AG04450 (cell line): ENCODE measurements at regions not wholly inside any gene's neighbourhood (a gene's known extent, or its start where the extent isn't known, plus 50 kb on each side); places are given as distances from the start of the nearest gene placed in this dataset.
"Not testable (repeated sequence)": the region's sequence is repeated elsewhere in the genome, so short reads cannot be mapped to it uniquely, and the experiment has no call there.

Experiments
- CTCF ChIA-PET: fragments of 300-600, 350-600 bp; formaldehyde crosslinking; extraction: SDS; loops from one replicate; lab custom pipeline; 2022; ENCODE audit warnings: antibody characterized with exemption, inconsistent platforms; lab: Charles Lee
- POLR2A ChIA-PET: fragments of 350-600 bp; formaldehyde crosslinking; extraction: SDS; loops from one replicate; lab custom pipeline; 2021; ENCODE audit warnings: antibody characterized with exemption, inconsistent platforms; lab: Yijun Ruan, JAX
- DNase-seq: peaks from one replicate; pipeline ENCODE4 v3.0.0-alpha.2; 2011; ENCODE audit warnings: low read depth, low spot score
- H3K27ac ChIP-seq: one replicate; pipeline ENCODE4 v1.5.1; 2012; ENCODE audit warnings: low read depth, low read length, control low read depth
- H3K27me3 ChIP-seq: one replicate; pipeline ENCODE4 v1.6.0; 2012; ENCODE audit warnings: low read length; ENCODE audit not compliant: control insufficient read depth, insufficient read depth
- H3K4me3 ChIP-seq: 2 replicates; pipeline ENCODE4 v1.5.1; 2011; ENCODE audit warnings: mild to moderate bottlenecking, low read depth, low read length, control low read depth
- H3K9me3 ChIP-seq: 2 replicates; pipeline ENCODE4 v1.5.1; 2012; ENCODE audit warnings: low read length; ENCODE audit not compliant: control insufficient read depth, insufficient read depth
- CTCF ChIP-seq: IDR thresholded peaks from 2 replicates; pipeline ENCODE4 v1.5.1; 2011; ENCODE audit warnings: low read depth, low read length, control low read depth, inconsistent platforms

DNA sequence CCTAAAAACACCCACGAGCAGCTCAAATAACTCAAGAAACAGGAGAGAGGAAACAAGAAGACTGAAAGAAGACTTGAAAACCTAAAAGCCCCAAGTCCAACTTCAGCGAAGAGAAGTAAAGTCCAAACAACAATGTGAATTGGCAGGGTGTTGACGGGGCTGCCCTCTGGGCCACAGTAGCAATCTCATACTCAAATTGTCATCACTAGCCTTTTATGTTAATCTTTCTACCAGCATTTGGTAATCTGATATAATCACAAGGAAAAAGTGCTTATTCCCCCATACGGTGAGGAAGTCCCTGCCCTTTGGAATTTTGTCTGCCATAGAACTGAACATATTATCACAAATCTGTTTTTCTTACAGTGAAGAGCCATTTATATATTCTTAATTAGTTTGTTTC lies 51.5 kb upstream of the IFNE start:
- TF ChIP-seq CTCF, result no peak
- Histone ChIP-seq H3K27ac (no peak overlapping the region), H3K4me3 (no peak overlapping the region), H3K27me3 (no peaks in the 10 kb centered on the region), H3K9me3 (no peaks in the 10 kb centered on the region)
- POLR2A ChIA-PET, result no interaction called here
- no peak for DNase-seq
- CTCF ChIA-PET, result interaction anchor here (2.0 kb wide), 1 partner anchor 255 kb away, joined by 5 read pairs; no protein-coding TSS in a partner anchor

DNA sequence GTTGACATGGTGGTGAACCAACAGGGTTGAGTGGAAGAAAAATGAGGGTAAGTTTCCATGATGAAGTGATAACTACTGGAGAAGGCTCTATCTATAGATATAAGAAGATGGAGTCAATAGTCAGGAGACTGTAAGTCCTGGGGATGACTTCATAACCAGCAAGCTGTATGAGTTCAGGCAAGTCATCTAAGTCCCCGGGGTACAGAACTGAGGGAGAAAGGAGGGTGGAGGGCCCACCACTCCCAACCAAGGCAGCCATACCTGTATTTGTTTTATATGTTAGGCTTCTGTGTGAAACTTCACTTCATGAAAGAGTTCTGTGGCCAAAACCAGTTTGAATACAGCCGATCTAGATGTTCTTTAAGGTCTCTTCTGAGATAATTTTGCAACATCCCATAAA lies 53.3 kb upstream of the IFNE start:
- CTCF ChIA-PET, result no interaction called here
- Histone ChIP-seq H3K27me3 (no peaks in the 10 kb centered on the region), H3K4me3 (no peak overlapping the region), H3K9me3 (no peaks in the 10 kb centered on the region), H3K27ac (no peak overlapping the region)
- POLR2A ChIA-PET, result no interaction called here
- DNase-seq, result no peak
- no peak for TF ChIP-seq CTCF

DNA sequence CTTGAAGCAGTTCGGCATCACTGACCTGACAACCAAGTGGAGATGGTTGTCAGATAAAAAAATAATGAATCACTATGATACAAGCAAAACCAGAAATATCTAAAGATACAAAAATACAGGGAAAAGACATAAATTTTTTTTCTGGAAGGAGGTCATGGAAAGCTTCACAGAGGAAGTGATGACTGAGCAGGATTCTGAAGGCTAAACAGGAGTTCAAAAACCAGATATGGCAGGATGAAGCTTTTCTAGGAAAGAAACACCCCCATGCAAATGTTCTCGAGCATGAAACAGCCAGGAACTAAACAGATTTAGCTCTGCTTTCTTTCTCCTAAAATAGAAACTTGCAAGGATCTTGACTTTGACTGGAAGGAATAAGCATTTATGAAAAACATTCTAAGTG lies 60.7 kb upstream of the IFNE start:
- Histone ChIP-seq H3K4me3 (no peak overlapping the region), H3K9me3 (no peaks in the 10 kb centered on the region), H3K27me3 (no peaks in the 10 kb centered on the region), H3K27ac (no peak overlapping the region)
- ChIA-PET POLR2A (no interaction called here), CTCF (no interaction called here)
- no peak for DNase-seq
- TF ChIP-seq CTCF, result no peak

GRCh38 chr9:21543187-21543586 lies 61.1 kb upstream of the IFNE start:
- CTCF ChIA-PET, result no interaction called here
- H3K4me3 ChIP-seq, result no peak overlapping the region
- no peaks in the 10 kb centered on the region for H3K27me3 ChIP-seq
- no peak overlapping the region for H3K27ac ChIP-seq
- POLR2A ChIA-PET, result no interaction called here
- no peak for DNase-seq
- H3K9me3 ChIP-seq, result no peaks in the 10 kb centered on the region
- TF ChIP-seq CTCF, result no peak

GRCh38 chr9:21543816-21544215 lies 61.7 kb upstream of the IFNE start:
- H3K27ac ChIP-seq, POLR2A ChIA-PET, DNase-seq, H3K4me3 ChIP-seq, CTCF ChIA-PET, H3K9me3 ChIP-seq, H3K27me3 ChIP-seq: not testable (repeated sequence)

DNA sequence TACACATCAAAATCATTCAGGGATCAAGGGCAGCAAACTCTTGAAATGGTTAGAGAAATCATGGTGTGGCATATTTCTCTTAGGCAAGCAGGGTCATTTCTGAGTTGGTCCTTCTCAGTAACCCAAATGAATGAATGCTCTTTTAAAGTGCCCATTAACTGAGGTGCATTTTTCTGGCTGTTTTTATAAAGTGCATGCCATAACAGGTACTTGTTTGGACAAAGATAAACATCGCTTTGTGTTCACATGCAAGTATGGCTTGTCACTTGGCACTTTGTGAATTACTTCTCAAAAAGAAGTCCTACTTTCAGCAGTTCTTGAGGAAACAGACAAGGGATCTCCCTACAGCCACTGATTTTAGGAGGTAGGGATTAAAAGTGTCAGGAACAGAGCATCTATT lies 64.8 kb upstream of the IFNE start:
- Histone ChIP-seq H3K4me3 (no peak overlapping the region), H3K9me3 (no peaks in the 10 kb centered on the region)

More for the DNA sequence above, 64.8 kb upstream of the IFNE start:
- CTCF ChIA-PET, result interaction anchor here (1.4 kb wide), 1 partner anchor 81 kb away, joined by 4 read pairs; no protein-coding TSS in a partner anchor
- TF ChIP-seq CTCF, result no peak
- Histone ChIP-seq H3K27ac (no peak overlapping the region), H3K27me3 (no peaks in the 10 kb centered on the region)
- DNase-seq, result no peak
- POLR2A ChIA-PET, result no interaction called here
